Lower lobe of right lung (tissue), 2 donors: ENCODE measurements at regions not wholly inside any gene's neighbourhood (a gene's known extent, or its start where the extent isn't known, plus 50 kb on each side); places are given as distances from the start of the nearest gene placed in this dataset.

Experiments
- ATAC-seq, 2 donors: fragments of 200-7000 bp; cut with Tn5 transposase; one replicate each; pipeline ENCODE4 v1.9.1; 2020 to 2022; ENCODE audit warnings: mild to moderate bottlenecking in 2 of 2, moderate library complexity in 2 of 2
- DNase-seq: peaks from one replicate; pipeline ENCODE4 v3.0.0-alpha.2; 2020
- H3K27ac ChIP-seq: fragments of 200-600 bp; one replicate; pipeline ENCODE4 v1.8.0; 2022
- H3K27me3 ChIP-seq: fragments of 200-600 bp; one replicate; pipeline ENCODE4 v1.8.0; 2022; ENCODE audit warnings: low read depth
- H3K36me3 ChIP-seq: fragments of 200-600 bp; one replicate; pipeline ENCODE4 v1.8.0; 2022; ENCODE audit warnings: mild to moderate bottlenecking
- H3K4me1 ChIP-seq: fragments of 200-600 bp; one replicate; pipeline ENCODE4 v1.8.0; 2022
- H3K4me3 ChIP-seq: fragments of 200-600 bp; one replicate; pipeline ENCODE4 v1.8.0; 2022; ENCODE audit warnings: mild to moderate bottlenecking
- H3K9me3 ChIP-seq: fragments of 200-600 bp; one replicate; pipeline ENCODE4 v1.8.0; 2022
- CTCF ChIP-seq: fragments of 200-600 bp; IDR thresholded peaks from one replicate; pipeline ENCODE4 v1.8.0; 2022; ENCODE audit warnings: antibody characterized with exemption, mild to moderate bottlenecking
- intact Hi-C: fragments of 100-400 bp; cut with DNase I; formaldehyde crosslinking; loops from one replicate; pipeline ENCODE4 v1.11.0; 2022
- donor health status: DM: no; HTN: yes; CAD: no; lungs with severe emphysema.

DNA sequence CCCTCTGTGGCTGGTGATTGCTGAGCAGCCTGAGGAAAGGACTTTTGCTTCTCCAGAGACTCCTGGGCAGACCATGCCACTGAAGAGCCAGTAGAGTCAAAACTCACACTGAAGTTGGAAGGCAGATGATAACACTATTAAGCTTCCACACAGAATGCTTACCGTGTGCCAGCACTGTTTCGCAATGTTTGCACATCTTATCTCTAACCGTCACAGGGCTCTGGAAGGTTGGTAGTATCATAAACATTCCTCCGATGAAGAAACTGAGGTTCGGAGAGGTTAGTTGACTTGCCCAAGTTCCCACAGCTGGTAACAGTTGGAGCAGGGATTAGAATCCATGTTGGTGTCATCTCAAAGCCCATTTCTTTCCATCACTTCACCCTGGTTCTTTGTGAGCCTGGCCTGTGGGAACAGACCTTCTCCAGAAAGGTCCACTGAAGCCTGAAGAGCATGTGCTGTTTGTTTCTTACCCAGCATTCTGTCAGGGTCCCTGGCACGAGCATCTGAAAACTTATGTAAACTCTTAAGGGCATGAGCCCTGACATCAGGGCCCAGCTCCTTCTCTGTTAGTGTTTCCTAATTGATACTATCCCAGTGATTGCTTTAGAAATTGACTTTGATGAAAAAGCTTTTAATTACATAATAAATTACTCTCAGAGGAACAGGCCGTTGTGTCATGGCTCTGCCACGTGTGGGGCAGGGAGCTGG, 77.0 kb upstream of the PRR23C start:
- Histone ChIP-seq H3K27me3 (no peaks in the 10 kb centered on the region), H3K36me3 (no peaks in the 10 kb centered on the region), H3K27ac (no peak overlapping the region), H3K4me1 (no peaks in the 10 kb centered on the region), H3K9me3 (no peaks in the 10 kb centered on the region), H3K4me3 (no peak overlapping the region)
- intact Hi-C loops: no loop called here
- no peak for TF ChIP-seq CTCF
- DNase-seq: no peak
- peak in 1 of 2 donors; percentile 26 for ATAC-seq

DNA sequence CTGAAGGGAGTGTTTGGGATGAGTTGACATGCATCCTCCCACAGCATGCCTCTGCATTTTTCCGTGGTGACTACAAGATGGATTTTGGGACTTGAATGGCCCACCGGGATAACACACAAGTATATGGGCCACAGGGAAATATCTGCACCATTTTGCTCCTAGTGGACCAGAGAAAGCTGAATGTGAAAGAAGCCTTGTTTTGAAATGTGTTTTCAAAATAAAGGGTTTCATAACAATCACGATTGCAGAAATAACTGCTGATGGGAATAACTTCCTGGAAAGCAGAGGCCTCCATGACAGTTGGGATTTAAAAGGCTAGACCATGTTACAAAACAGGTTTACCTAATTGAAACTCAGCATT, 77.5 kb upstream of the PRR23C start:
- ATAC-seq (peak; percentile 18 to 31), DNase-seq (no peak)
- Histone ChIP-seq H3K4me1 (no peaks in the 10 kb centered on the region), H3K27me3 (no peaks in the 10 kb centered on the region), H3K9me3 (no peaks in the 10 kb centered on the region), H3K27ac (no peak overlapping the region), H3K4me3 (no peak overlapping the region), H3K36me3 (no peaks in the 10 kb centered on the region)
- intact Hi-C loops: no loop called here
- TF ChIP-seq CTCF: no peak

DNA sequence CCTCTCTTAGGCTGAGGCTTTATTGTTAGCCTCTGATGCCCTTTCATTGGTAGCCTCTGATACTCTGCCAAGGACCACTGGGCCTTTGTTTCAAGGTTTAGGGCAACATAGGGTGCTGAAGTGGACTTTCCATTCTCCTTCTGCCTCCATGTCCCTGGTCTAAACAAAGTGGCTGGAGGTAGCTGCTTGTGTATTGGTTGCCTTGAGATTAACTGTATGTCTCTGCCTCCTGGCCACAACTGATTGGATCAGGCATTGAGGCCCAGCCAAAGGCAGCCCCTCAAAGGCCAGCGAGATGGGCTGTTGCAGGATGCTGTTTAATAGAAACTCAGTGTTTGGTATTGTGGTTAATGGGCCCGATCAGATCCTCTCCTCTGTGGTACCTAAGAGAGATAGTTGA, 77.9 kb upstream of the PRR23C start:
- no peaks in the 10 kb centered on the region for H3K9me3 ChIP-seq
- no peaks in the 10 kb centered on the region for H3K27me3 ChIP-seq
- H3K27ac ChIP-seq: no peak overlapping the region
- no peak overlapping the region for H3K4me3 ChIP-seq
- TF ChIP-seq CTCF: no peak
- no peak for ATAC-seq
- intact Hi-C loops: no loop called here
- no peaks in the 10 kb centered on the region for H3K4me1 ChIP-seq
- no peak for DNase-seq
- H3K36me3 ChIP-seq: no peaks in the 10 kb centered on the region

- Histone ChIP-seq H3K36me3 (no peaks in the 10 kb centered on the region), H3K9me3 (no peaks in the 10 kb centered on the region), H3K27me3 (no peaks in the 10 kb centered on the region), H3K27ac (no peak overlapping the region), H3K4me1 (no peaks in the 10 kb centered on the region), H3K4me3 (no peak overlapping the region)
- ATAC-seq: no peak
- DNase-seq: no peak
- TF ChIP-seq CTCF: no peak
- intact Hi-C loops: no loop called here
Measured at GRCh38 chr3:139123377-139124095, 78.8 kb upstream of the PRR23C start.

GRCh38 chr3:139124197-139124596, 79.5 kb upstream of the PRR23C start:
- no peak for TF ChIP-seq CTCF
- H3K27ac ChIP-seq: no peak overlapping the region
- no peaks in the 10 kb centered on the region for H3K36me3 ChIP-seq
- no peaks in the 10 kb centered on the region for H3K4me1 ChIP-seq
- no peaks in the 10 kb centered on the region for H3K27me3 ChIP-seq
- intact Hi-C loops: no loop called here
- no peaks in the 10 kb centered on the region for H3K9me3 ChIP-seq
- H3K4me3 ChIP-seq: no peak overlapping the region
- DNase-seq (no peak), ATAC-seq (no peak)
